Dedifferentiated amniotic fluid mesenchymal stem cell (primary cell): ENCODE measurements at regions not wholly inside any gene's neighbourhood (a gene's known extent, or its start where the extent isn't known, plus 50 kb on each side); places are given as distances from the start of the nearest gene placed in this dataset.

Experiments used
- DNase-seq: peaks from one replicate; pipeline ENCODE4 v3.0.0-alpha.2; 2016; ENCODE audit errors: extremely low spot score

DNA sequence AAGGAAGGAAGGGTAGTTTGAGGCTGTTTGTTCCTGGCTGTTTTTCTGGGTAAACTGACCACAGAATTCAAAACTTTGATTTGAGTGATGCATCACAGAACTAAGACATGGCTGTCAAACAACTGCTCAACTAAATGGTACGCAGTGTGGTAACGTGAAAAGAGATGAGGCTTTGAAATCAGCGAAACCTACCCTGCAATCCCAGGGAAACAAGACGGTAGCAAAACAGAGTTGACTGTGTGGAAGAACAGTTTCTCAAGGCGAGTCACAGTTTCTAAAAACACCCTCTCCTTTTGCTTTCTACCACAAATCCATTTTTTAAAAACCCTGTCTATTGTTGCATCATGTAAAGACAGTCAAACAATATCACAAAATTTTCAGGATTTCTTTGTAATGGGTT is 156.0 kb upstream of the MAF start:
- no peak for DNase-seq

DNA sequence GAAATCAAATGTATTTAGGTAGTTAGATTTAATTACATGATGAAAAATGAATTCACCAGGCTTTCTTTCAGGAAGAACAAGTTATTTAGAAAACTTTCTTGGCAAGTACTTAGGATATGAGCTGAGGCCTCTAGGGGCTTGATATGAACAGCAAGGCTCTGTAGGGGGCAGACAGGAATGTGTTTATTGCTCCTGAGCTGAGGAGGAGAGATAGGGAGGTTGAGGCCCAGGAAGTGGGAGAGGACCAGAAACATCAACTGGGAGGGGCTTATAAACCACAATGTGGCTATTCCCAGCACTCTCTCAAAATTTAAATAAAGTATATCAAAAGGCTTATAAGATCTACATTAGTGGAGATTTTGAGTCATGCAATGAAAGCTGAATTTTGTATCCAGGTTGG is 154.0 kb upstream of the MAF start:
- no peak for DNase-seq

DNA sequence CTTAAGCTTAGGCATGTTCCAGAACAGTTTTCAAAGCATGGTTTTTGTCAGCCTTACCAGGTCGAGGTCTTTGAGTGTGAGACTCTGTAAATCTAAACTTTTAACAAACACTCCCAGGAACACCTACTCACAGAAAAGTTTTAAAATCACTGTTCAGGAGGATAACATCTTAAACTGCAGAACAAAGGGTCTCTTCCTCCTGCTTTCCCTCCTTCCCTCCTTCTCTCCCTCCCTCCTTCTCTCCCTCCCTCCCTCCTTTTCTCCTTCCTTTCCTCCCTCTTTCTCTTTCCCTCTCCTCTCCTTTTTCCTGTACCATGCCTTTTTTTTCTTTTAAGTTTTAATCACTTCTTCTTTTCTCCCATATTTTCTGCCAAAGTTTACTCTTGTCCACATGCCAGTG is 153.5 kb upstream of the MAF start:
- DNase-seq = no peak

DNA sequence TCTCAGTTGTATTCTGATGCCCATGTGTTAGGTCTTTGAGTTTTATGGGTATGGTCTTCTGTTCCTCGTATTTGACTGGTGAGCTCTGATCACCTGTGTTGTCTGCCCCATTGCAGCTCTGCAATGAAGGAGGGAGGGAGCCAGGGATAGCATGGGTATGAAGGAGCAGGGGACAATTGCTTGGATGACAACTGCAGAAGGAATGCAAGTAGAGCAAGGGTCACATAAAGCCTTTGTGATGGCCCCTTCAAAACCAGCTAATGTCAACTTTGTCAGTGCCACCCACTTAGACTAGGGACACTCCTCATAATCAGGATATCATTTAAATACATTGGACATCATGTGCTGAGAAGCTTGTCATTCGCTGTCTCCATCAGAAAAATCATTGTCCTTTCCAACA is 152.7 kb upstream of the MAF start:
- no peak for DNase-seq

DNA sequence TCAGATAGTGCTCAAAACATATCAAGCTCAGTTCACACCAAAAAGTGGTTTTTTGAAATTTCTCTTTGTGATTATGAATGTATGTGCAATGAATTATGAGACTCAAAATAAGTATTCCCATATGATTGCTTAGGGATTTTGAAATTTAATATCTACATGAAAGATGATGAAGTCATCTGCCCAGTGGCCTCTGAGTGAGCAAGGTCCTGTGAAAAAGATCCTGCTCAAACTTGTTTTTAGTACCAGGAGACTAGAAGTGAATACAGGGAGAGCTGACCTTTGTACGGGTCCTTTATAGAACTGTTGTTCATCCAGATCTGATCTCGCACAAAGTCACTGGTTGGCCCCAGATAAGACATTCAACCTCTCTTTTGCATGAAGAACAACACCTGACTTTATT is 151.9 kb upstream of the MAF start:
- DNase-seq = no peak

DNA sequence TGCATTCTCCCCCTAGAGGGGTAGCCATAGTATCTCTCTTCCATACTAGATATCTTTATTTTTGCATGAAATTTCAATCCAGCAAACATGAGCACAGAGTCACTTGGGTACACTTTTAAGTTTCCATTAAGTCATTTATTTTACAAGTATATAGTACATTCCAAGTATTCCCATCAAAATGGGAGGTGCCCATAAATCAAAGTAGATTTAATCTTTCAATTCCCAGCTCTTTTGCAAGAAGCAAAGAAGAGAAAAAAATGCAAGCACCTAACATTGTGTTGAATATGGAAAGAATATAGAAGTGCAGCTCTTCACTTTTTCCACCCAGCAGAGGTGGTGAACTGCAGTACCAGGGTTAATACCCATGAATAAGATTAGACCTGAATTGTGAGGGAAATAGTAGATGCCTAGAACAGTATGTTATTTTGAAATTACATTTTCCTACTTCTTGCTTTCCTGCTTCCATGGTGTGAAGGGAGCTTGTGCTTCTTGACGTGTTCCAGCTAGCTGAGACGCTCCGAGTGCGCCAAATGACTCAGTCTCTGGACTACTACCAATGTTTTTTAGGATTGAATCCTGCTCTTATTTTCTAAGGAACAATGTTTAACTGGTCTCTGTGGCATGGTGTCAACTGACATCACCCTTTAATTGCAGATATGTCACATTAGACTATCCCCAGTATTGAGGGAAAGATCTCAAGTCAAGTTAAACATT is 151.1 kb upstream of the MAF start:
- no peak for DNase-seq

DNA sequence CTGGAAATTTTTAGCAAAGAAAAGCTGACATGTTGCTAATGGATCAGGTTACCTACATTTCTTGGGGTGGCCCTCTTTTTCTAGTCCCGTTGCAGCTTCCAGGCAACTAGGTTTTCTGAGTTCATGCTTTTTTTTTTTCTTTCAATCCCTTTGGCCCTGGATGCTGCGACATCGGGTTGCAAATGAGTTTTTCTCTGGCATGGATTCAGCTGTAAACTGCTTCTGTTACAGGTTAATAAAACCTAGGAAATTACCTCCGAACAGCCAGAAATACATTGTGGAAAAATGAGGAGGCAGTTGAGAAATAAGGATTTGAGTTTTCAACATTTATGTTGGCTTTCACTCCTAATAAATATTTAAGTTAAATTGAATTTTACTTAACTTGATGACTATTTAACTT is 149.8 kb upstream of the MAF start:
- DNase-seq = no peak

DNA sequence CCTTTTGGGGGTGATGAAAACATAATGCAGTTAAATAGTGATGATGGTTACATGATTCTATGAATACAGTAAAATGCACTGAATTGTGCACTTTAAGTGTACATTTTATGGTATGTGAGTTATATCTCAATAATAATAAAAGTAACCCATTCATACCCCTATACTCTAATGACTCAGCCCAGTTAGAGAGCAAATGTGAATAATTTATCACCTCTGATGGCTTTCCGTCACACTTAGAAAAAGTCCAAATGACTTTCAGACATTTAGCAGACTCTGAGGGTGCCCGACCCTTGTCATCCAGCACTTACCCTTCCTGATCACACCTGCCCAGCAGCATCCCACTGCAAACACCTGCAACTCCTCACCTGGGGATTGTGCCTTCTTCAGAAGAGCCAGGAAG is 148.1 kb upstream of the MAF start:
- no peak for DNase-seq

DNA sequence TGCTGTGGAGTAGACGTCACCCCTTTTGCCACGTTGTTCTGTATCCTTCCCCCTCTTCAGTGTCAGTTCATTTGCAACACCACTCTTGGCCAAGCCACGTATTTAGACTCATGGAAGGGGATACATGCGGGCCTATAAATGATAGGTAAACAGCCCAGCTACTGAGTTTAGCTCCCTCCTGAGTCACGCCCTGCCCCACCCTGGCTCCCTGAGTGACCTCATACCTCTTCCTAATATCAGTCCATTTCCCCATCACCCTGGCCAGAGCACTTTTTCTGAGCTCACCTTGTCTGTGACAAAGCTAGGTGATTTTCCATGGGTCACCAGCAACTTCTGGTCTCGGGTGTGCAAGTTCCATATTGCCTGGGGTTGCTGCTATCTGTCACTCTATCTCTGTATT is 147.2 kb upstream of the MAF start:
- no peak for DNase-seq

DNA sequence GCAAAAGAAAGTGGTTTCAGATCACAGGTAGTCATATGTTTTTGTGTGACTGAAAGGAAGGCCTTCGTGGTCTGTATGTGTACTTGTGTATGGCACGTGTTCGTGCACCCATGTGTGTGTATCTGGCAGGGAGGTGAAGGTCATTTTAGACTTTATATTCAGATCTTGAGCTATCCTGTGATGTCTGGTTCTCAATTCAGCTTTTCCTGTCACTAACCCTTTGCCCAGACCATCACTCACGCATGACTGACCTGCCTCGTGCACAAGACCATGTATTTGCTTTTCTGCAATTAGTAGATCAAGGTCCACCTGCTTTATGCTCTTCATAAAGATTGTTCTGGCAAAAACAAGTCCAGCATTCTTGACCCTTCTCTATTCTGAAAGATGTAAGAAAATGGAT is 139.7 kb upstream of the MAF start:
- DNase-seq = no peak

DNA sequence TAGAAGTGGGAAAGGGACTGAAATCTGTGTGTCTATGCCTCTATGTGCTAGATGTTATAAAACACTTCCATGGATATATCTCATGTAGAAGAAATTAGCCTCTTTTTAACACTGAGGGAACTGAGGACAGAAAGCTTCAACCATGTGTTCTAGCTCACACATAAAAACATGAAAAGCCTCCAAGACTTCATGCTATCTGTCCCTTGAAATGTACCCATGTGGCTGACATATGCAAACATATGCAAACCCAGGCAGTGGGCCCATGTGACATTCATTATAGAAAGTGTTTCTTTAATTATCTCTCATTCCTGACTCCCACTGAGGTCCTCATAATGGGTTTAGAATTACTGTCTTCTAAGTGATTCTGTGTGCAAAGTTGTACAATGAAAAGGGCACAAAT is 134.7 kb upstream of the MAF start:
- DNase-seq = no peak

DNA sequence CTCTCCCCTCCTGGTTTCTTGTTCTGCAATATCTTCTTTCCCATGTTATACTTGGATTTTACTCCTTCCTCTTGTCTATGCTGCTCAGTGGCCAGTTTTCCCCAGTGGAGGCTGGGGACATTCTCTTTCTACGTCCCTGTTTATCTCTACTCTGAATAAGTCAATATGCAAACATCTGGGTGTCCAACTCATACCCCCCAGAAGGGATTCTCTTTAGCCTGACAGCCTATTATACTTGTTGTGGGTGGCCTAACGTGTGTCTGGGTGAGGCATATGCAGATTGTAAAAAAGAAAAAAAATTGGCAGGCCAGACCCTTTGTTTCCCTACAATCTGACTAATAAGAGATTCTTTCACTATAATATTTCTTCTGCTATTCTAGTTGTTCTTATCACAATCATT is 134.2 kb upstream of the MAF start:
- no peak for DNase-seq

DNA sequence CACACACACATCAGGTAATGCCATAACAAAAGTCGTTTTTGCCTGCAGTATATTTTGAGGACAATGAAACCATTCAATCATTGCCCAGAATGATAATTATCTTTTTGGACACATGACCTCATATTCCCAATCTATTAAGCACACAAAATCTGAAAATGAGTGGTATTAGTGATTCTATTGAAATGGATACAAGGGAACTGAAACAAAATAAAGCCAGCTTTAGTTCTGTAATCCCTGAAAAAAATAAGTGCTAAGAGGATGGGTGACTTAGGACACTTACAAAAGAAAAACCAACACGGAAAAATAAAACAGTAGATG is 128.3 kb upstream of the MAF start:
- DNase-seq = no peak

DNA sequence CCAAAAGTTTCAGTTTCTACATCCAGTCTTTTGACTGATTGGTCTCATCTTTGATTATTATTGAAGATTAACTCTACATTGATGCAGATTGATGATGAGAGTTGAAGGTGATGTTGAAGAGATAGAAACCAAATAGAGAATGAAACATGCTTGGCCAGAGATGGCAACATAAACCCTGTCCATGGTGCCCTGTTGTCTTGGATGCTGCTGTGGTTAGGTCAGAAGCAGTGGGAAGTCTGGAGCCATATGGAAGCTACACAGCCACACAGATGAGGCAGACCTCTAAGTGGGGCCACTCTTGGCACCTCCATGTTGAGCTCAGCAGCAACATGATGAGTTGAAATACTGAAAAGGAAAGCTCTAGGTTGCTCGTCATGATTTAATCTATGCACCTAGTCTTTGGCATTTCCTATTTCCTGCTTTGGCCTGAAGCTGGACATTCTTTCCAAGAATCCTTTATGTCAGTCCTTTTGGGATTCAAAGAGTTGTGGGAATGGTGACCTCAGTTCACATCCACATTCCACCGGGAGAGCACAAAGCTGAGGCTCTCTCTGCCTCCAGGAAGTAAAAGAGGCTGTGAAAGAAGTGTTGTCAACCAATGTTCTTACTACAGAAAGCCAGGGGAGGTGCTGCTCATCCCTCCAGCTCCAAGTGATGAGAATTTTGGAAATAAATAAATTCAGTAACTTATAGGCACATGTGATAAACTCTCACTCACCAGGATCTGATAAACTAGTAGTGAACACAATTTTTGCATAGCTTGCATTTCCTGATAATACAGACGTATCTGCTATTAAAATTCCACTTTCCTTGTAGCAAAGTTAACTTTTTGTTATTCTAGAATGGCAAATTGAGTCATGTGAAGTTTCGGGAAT is 127.7 kb upstream of the MAF start:
- DNase-seq = no peak

DNA sequence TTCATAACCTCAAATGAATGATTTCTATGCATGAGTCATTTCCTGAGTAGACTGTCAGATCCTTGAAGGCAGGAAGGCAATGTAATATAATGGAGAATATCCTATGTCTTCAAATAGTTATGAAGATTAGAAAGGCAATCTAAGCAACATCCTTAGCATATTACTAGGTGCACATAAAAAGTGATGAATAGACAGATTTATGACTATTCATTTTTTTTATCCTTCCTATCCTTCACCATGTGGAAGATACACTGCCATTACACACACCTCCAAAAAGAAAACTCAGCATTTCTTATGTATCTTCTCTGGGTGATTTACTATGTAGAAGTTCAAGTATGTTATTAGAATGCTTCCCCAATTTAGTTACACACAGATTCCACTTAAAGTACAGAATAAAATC is 126.4 kb upstream of the MAF start:
- no peak for DNase-seq

DNA sequence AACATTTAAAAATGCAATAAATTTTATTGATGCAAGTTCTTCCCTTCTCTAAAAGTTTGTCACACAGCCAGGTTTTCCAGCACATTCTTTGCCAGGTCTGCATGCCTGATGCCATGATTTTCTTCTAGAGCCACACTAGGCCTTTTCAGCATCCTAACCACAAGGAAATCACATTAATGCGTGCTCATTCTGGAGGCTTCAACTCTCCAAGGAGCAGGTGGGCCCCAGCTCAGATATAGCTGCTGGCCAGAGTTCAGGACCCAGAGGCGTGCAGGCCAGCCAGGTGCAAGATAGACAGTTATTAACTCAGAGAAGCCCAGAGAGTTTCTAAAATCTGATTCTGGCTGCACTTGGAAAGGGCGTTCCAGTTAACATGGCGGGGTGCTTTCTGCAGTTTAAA is 124.5 kb upstream of the MAF start:
- DNase-seq = no peak

DNA sequence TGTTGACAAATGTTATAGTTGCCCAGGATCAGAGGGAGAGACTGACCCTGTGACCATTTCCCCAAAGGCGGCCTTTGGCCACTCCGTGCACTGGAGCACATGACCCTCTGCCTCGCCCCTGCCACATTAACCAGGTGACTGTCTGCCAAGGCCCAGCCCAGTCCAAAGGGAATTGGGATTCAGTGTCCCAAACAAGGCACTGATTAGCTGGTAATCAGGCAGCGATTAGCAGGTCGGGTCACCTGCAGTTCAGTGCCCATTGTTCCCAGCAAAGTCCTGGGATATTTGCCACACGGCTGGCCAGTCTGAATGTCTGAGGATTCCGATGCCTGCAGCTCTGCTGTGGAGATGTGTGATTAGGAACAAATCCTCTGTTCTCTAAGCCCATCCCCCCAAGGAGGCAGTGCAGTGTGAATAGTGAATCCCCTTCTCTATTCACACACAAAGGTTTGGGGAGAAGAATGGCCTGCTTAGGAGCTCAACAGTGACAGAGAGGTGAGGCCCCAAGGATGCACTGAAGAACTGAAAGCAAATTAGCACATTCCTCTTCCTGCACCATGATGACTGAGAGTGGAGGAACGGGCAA is 123.1 kb upstream of the MAF start:
- DNase-seq = no peak

DNA sequence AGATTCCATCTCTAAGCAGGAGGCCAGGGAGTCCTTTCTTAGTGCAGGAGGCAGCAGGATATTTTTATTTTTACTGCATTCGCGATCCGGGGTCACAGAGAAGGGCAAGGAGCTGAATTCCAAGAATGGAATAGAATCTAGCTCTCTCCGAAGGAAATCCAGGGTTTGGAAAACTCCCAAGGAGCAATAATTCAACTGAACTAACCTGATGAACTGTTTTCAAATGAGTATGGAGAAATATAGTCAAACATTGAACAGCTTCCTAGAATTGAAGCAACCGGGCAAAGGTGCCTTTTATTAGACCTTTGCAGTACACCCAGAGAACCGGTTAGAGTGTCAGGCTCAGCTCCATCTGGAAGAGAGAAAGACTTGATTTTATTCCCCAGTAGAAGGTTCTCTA is 120.7 kb upstream of the MAF start:
- DNase-seq = no peak

DNA sequence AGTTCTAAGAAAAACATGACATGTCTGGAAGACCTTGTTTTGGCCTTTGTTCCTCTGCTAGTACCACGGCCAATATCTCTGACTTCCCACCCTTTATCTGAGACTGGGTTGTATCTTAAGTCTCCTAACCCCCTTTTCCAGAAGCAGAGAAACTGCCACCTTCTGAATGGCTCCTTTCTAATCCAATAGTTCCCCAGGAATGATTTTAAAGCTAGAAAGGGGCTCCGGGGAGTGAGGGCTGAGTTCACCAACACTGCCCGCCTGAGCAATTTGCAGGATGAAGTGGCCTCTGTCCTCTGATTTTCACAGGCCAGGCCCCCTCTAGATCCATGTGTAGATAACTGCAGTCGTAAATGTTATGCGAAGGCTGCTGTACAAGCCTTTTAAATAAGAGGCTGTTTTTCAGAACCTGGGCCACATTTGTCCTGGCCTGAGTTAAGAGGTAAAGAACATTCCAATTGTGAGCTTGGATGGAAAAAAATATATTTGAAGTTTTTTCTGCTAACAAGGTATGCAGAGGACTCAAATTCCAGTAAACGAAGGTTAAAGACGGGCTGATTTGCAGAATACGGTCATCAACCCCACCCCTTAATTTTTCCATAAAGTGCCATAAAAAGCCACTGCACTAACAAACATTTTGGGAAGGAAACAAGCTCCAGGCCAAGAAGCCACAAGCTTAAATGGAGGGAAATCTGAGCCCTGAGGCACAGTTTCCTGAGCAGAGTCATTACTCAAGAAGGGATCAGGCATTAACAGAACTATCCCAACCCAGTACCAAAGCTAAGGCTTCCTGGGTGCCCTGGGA is 117.0 kb upstream of the MAF start:
- no peak for DNase-seq

DNA sequence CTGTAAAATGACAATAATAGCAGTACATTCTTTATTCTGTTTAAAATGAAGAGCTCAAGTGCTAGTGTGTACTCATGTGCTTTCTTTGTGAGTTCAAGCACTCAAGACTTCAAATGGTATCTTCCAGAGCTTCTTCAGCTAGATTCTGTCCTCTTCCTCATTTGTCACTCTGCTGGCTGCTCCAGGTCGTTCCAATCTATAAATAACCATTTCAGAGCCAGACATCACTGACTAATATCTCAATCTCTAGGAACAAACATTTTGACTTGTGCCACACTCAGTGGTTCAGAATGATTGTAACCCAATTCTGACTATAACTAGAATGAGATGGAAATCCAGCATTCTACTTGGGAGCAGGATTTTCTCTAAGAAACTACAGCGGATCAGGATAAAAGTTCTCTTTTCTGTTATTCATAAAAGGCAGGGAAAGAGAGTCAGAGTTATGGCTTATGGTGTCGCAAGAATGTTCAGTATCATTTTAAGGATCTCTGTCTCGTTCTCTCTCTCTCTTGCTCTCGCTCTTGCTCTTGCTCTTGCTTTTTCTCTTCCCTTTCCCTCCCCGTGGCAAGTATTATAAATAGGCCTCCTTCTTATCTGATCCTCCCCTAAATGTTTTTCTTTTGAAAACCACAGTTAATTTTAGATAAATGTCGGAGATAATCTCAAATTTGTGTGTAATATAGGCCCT is 116.3 kb upstream of the MAF start:
- no peak for DNase-seq

DNA sequence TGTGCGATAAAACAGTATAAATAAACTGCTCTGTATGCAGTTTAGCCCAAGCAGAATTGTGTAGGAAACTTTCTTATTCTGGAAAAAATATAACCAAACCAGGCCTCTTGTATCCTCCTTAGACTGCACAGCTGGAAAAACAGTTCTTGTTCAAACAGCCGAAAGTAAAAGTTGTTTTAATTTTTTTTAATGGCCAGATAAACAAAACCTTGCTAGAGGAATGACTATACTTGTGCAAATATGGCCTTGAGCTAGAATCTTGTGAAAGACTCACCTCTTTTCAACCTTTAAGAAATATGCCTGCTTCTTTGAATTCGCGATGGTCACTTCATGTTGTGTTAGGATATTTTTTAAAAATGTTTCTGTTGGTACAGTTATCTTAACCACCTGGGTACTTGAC is 114.5 kb upstream of the MAF start:
- no peak for DNase-seq

DNA sequence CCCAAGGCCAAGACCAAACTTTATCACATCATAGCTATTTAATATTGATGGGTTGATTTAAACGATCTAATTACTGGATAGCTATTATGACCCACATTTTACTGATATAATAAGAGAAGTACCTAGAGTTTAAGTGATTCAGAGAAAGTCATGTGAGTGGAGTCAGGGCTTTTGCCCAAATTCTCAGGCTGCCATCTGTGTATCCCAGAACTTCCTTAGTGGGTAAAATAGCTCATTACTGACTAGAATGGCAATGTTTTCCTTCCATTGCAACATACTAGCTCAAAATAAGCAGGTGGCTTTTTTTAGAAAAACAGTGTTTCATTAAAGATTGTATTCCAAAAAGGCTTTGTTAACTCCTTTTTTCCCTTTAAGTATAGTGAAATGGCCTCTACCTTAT is 113.9 kb upstream of the MAF start:
- DNase-seq = no peak
